CD4-positive, alpha-beta T cell treated with Interleukin-1 beta for 1 hour (primary cell): ENCODE measurements at regions not wholly inside any gene's neighbourhood (a gene's known extent, or its start where the extent isn't known, plus 50 kb on each side); places are given as distances from the start of the nearest gene placed in this dataset.
"Not testable (repeated sequence)": the region's sequence is repeated elsewhere in the genome, so short reads cannot be mapped to it uniquely, and the experiment has no call there.

Experiments used
- DNase-seq, 2 donors: peaks; one replicate each; pipeline ENCODE4 v3.0.0-alpha.2; 2020 to 2022

DNA sequence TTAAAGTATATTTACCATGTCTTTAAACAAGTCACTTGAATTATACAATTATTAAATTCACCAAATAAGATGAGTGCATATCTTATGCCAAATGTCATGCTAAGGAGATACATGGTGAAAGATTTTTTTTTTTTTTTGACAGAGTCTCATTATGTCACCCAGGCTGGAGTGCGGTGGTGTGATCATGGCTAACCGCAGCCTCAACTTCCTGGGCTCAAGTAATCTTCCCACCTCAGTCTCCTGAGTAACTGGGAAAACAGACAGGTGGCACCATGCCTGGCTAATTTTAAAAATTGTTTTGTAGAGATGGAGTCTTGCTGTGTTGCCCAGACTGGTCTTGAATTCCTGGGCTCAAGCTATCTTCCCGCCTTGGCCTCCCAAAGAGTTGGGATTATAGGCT lies 149.0 kb upstream of the GOT2 start:
- DNase-seq: no peak

DNA sequence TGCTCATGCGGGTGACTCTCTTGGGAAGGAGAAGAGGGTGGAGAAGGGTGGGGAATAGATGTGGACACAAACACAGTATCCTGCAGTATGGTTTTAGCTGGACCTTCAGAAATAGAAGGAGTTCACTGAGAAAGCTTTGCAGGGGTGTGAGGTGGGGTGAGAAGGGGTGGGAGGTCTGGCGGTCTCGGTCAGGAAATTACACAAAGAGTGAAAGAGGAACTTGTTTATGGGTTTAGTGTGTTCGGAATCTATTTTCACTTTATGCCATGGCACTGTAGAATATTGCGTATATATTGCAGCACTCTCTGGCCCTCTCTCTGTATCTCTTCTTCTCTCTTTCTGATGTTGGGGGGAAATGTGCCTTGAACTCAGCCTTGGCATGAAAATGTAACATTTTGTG lies 148.2 kb upstream of the GOT2 start:
- no peak for DNase-seq

DNA sequence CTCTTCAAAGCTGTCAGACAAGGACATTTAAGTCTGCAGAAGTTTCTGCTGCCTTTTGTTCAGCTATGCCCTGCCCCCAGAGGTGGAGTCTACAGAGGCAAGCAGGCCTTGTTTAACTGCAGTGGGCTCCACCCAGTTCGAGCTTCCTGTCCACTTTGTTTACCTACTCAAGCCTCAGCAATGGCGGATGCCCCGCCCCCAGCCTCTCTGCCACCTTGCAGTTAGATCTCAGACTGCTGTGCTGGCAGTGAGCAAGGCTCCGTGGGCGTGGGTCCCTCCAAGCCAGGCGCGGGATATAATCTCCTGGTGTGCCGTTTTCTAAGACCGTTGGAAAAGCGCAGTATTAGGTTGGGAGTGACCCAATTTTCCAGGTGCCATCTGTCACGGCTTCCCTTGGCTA lies 144.5 kb upstream of the GOT2 start:
- DNase-seq: not testable (repeated sequence)

DNA sequence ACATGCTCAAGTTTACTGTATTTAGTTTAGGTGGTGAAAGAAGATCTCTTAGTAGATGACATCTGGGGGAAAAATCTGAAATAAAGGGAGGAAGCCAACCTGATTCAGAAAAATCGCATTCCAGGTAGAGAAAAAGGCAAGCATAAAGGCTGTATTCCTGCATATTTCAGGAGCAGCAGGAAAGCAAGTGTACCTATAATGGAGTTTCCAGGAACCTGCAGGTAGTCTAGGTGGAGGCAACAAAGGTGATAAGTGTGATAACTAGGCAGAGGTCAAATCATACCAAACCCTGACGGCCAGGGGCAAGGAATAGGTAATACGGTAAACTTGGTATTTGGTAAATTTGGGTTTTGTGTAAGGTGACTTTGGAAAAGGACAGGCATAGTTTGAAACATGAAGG lies 132.8 kb upstream of the GOT2 start:
- no peak for DNase-seq

GRCh38 chr16:58863761-58864160 lies 129.6 kb upstream of the GOT2 start:
- DNase-seq: no peak

- DNase-seq: no peak
Measured at GRCh38 chr16:58863042-58863441, 128.9 kb upstream of the GOT2 start.

DNA sequence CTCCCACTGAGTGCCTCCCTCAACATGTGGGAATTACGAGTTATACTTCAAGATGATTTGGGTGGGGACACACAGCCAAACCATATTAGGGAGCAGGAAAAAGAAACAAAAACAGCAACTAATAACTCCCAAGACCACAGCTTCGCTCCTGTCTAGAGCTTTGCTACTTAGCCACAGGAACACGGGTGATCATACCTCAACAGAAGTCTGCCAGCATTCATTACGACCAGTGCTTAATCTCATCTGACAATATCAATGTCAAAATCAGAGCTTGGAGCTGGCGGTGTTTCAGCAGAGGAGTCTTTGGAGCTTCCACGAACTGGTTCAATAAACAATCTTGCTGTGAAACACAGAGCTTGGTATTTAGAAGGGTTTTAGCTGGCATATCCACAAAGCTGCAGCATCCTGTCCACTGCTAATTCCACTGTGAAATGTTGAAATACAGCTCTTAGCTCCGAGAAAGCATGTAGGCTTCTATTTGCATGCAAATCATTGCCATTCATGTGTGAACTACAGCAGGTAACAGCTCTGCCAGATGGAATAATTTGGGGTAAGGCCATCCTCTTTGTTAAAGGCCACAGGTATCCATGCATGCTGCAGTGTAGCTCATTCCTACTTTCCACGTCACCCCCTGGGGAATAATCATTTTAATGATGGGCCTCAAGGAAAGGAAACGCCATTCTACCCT lies 128.4 kb upstream of the GOT2 start:
- no peak for DNase-seq

DNA sequence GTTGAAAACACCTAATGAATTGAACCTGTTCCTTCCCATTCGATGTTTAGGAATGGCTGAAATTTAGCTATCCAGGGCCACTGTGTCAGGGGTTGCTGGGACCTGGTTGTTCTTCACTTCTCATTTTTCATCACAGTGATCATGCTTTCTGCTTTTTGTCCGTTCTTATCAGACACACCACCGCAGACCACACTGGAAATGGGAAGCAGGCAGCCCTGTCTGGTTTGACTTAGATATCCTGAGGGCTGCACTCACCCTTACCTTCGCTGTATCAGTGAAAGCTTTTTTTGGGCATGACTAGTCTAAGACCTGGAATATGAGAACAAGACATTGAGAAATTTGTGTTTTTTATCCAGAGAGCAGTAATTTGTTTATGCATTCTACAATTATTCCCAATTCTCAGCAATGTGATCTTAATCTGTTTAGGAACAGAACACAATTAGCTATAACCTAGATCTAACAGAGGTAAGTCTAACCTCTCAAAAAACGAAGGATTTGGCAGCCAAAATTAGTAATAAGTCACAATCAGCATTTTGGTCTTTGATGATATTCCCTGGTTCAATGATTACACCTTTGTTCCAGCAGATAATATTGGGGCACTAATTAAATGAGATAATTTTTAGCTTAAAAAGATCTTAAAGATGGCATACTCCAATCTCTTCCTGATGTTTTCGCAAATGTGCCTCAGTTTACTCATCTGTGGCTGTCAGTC lies 126.0 kb upstream of the GOT2 start:
- no peak for DNase-seq

GRCh38 chr16:58858577-58858976 lies 124.5 kb upstream of the GOT2 start:
- not testable (repeated sequence) for DNase-seq

DNA sequence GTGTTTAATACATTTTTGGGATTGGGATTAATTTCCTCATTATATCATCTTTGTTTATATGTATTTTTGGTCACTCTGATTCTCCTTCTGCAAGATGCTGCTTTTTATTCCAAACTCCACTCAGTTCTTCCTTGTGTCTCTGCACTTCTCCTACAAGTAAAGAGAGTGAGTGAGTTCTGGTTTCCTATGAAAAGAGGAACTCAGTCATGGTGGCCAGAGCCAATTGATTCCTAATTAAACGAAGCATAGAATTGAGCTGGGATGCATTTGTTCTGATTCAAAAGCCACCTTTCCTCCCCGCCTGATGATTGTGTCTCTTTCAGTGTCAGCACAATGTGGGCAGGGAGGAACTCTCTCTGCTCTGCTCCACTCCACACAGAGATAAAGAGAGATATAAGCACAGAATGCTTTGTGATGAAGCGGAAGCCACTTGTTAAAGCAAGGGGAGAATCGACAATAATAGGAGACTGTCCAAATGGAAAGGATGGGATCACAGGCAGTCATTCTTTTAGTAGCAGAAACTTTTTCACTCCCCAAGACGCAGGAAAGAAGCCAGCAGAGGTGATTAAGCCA lies 121.3 kb upstream of the GOT2 start:
- no peak for DNase-seq

GRCh38 chr16:58853854-58854791 lies 120.0 kb upstream of the GOT2 start:
- DNase-seq: no peak

GRCh38 chr16:58850678-58851020 lies 116.5 kb upstream of the GOT2 start:
- no peak for DNase-seq

- DNase-seq: no peak
Measured at GRCh38 chr16:58850019-58850677, 116.0 kb upstream of the GOT2 start.

GRCh38 chr16:58848662-58849002 lies 114.5 kb upstream of the GOT2 start:
- no peak for DNase-seq

DNA sequence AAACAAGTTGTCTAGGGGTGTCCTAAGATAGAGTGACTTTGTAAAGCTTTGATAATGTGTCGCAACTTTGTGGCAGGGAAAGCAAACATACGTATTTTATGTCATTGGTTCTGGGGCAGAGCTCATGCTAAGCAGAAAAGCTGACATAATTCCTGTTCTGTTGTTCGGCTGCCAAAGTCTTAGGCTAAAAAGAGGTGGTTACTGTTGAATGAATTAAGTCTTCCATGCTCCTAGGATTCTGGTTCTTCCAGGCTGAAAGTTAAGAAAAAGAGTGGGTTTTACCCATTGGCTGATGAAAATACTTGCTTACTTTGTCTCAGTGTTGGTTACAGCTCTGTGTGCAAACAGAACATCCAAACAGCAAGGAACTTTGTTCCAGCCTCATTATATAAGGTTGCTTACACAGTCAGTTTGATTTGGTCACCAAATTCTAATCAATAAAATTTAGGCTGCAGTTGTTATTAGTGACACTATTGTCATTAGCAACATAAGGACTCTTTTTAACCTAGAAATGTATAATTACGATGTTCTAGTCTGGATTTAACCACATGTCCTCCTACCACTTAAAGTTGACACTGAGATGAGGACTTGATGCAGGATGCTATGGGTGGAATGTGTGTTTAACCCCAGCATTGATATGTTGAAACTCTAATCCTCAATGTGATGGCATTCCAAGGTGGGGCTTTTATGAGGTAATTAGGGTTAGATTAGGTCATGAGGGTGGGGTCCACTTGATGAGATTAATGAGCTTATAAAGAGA lies 114.0 kb upstream of the GOT2 start:
- no peak for DNase-seq

DNA sequence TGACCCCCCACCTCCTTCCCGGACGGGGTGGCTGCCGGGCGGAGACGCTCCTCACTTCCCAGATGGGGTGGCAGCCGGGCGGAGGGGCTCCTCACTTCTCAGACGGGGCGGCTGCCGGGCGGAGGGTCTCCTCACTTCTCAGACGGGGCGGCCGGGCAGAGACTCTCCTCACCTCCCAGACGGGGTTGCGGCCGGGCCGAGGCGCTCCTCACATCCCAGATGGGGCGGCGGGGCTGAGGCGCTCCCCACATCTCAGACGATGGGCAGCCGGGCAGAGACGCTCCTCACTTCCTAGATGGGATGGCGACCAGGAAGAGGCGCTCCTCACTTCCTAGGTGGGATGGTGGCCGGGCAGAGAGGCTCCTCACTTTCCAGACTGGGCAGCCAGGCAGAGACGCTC lies 112.1 kb upstream of the GOT2 start:
- not testable (repeated sequence) for DNase-seq

- DNase-seq: no peak
Measured at GRCh38 chr16:58843675-58844074, 109.6 kb upstream of the GOT2 start.

- DNase-seq: no peak
Measured at GRCh38 chr16:58842746-58843145, 108.6 kb upstream of the GOT2 start.

DNA sequence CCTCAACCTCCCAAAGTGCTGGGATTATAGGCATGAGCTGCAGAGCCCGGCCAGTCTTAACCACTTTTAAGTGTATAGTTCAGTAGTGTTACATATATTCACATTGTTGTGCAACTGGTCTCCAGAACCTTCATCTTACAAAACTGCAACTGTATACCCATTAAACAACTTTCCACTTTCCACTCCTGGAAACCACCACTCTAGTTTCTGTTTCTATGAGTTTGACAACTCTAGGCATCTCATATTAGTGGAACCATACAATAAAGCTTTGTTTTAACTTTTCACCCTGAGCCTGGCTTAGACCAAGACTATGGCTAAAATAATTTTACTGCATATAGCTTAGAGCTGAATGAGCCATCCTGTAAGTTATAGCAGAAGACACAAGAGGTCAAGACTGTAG lies 108.0 kb upstream of the GOT2 start:
- no peak for DNase-seq

- no peak for DNase-seq
Measured at GRCh38 chr16:58837950-58838349, 103.8 kb upstream of the GOT2 start.

GRCh38 chr16:58836427-58836826 lies 102.3 kb upstream of the GOT2 start:
- DNase-seq: no peak

GRCh38 chr16:58832386-58832895 lies 98.3 kb upstream of the GOT2 start:
- DNase-seq: no peak
